Natural killer cell (primary cell): ENCODE measurements at regions not wholly inside any gene's neighbourhood (a gene's known extent, or its start where the extent isn't known, plus 50 kb on each side); places are given as distances from the start of the nearest gene placed in this dataset.
A peak's percentile ranks its signal among the peaks of the same experiment; 100 is the strongest.

Experiments
- ATAC-seq, 3 donors: fragments of 150-1000 bp in 2 of 3; fragments of 200-7000 bp in 1 of 3; cut with Tn5 transposase; 1 replicate in 1 of 3; 2 replicates in 2 of 3; pipeline ENCODE4 v1.10.0; 2021; ENCODE audit warnings: mild to moderate bottlenecking in 2 of 3, moderate library complexity in 2 of 3
- DNase-seq, 2 donors: peaks; one replicate each; pipeline versions ENCODE4 v3.0.0 to v3.0.0-alpha.2; 2013 to 2021; ENCODE audit warnings: mixed read lengths in 1 of 2
- H3K27ac ChIP-seq: one replicate; pipeline ENCODE4 v1.5.1; 2013; ENCODE audit warnings: mild to moderate bottlenecking, low read length
- H3K27me3 ChIP-seq: one replicate; pipeline ENCODE4 v1.6.1; 2013; ENCODE audit warnings: low read length; ENCODE audit not compliant: control insufficient read depth, insufficient read depth
- H3K36me3 ChIP-seq: one replicate; pipeline ENCODE4 v1.6.1; 2013; ENCODE audit warnings: low read length; ENCODE audit not compliant: control insufficient read depth, insufficient read depth
- H3K4me1 ChIP-seq: one replicate; pipeline ENCODE4 v1.6.1; 2013; ENCODE audit warnings: low read length; ENCODE audit not compliant: control insufficient read depth, insufficient read depth
- H3K4me3 ChIP-seq: one replicate; pipeline ENCODE4 v1.5.1; 2013; ENCODE audit warnings: low read length
- H3K9me3 ChIP-seq: one replicate; pipeline ENCODE4 v1.6.1; 2013; ENCODE audit warnings: low read length; ENCODE audit not compliant: control insufficient read depth, insufficient read depth
- H3K27ac Mint-ChIP-seq, 2 donors: one replicate each; pipeline ENCODE4 v1.8.0; 2022; ENCODE audit warnings: mild to moderate bottlenecking in 2 of 2, mixed read lengths in 2 of 2, moderate library complexity in 1 of 2
- H3K27me3 Mint-ChIP-seq, 2 donors: one replicate each; pipeline ENCODE4 v1.8.0; 2022; ENCODE audit warnings: low read depth in 2 of 2, mixed read lengths in 2 of 2
- H3K36me3 Mint-ChIP-seq: one replicate; pipeline ENCODE4 v1.8.0; 2022; ENCODE audit warnings: mixed read lengths
- H3K4me1 Mint-ChIP-seq, 2 donors: one replicate each; pipeline ENCODE4 v1.8.0; 2022; ENCODE audit warnings: mixed read lengths in 2 of 2
- H3K4me3 Mint-ChIP-seq: one replicate; pipeline ENCODE4 v1.8.0; 2022; ENCODE audit warnings: mild to moderate bottlenecking, moderate library complexity, mixed read lengths
- H3K9me3 Mint-ChIP-seq, 2 donors: one replicate each; pipeline ENCODE4 v1.8.0; 2022; ENCODE audit warnings: mixed read lengths in 2 of 2
- WGBS: methylation state at CpG from one replicate; pipeline ENCODE4 v1.1.7; 2013; ENCODE audit warnings: missing lambda C conversion rate; ENCODE audit not compliant: insufficient coverage; 5-methylcytosine and 5-hydroxymethylcytosine counted together
- intact Hi-C: fragments of 100-400 bp; cut with micrococcal nuclease; formaldehyde crosslinking; loops from one replicate; pipeline ENCODE4 v1.14.2; 2022
- TF ChIP-seq, protein P1 (sequence below): fragments of 200-600 bp; IDR thresholded peaks from one replicate; pipeline ENCODE4 v1.8.0; 2022; ENCODE audit warnings: antibody characterized with exemption

DNA sequence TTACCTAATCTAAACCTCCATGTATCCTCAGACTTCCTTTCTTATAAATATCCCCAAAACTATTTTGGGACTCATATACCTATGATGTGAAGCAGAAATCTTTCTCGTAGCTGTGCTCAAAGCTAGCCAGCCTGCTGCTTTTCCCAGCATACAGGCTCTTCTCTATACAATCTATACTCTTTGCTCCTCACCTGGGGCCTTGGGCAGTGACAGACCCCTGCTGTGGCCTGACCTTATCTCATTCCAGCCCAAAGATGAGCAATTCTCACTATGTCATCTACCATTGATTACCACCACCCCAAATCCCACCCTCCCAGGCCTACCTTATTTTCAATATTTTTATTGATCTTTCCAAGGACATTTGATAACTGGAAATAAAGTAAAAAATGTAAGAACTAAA, 83.2 kb upstream of the FBXL4 start:
- H3K36me3 Mint-ChIP-seq: no peaks in the 10 kb centered on the region
- intact Hi-C loops: no loop called here
- Histone ChIP-seq H3K9me3 (peaks cover 5% of the 10 kb centered on the region), H3K4me1 (no peaks in the 10 kb centered on the region), H3K27me3 (no peaks in the 10 kb centered on the region), H3K27ac (no peak overlapping the region), H3K36me3 (no peaks in the 10 kb centered on the region), H3K4me3 (no peak overlapping the region)
- no peak overlapping the region for H3K27ac Mint-ChIP-seq
- H3K27me3 Mint-ChIP-seq: peaks cover 0 to 4% of the 10 kb centered on the region in 2 donors
- 86% methylated on average over 1 of the region's 1 CpG for WGBS
- H3K9me3 Mint-ChIP-seq: peaks cover 3 to 8% of the 10 kb centered on the region in 2 donors
- DNase-seq (no peak), ATAC-seq (no peak)
- no peaks in the 10 kb centered on the region for H3K4me1 Mint-ChIP-seq
- H3K4me3 Mint-ChIP-seq: no peak overlapping the region
- TF ChIP-seq, protein P1, sequence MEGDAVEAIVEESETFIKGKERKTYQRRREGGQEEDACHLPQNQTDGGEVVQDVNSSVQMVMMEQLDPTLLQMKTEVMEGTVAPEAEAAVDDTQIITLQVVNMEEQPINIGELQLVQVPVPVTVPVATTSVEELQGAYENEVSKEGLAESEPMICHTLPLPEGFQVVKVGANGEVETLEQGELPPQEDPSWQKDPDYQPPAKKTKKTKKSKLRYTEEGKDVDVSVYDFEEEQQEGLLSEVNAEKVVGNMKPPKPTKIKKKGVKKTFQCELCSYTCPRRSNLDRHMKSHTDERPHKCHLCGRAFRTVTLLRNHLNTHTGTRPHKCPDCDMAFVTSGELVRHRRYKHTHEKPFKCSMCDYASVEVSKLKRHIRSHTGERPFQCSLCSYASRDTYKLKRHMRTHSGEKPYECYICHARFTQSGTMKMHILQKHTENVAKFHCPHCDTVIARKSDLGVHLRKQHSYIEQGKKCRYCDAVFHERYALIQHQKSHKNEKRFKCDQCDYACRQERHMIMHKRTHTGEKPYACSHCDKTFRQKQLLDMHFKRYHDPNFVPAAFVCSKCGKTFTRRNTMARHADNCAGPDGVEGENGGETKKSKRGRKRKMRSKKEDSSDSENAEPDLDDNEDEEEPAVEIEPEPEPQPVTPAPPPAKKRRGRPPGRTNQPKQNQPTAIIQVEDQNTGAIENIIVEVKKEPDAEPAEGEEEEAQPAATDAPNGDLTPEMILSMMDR: no peak

DNA sequence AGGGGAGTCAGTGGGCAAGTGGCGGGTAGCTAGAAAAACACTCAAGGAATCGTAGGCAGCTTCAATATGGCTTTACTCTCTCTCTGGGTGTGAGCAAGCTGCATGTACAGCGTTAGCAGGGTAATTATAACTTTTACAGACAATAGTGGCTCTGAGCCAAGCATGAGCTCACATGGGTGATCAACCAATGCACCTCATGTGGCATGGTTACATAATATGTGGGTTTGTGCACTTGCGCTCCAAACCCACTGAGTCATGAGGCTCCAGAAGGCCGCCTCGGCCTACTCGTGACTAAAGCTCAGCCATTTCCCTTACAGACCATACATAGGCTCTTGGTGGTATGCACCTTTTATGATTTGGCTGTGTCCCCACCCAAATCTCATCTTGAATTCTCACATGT, 78.4 kb upstream of the FBXL4 start:
- TF ChIP-seq, protein P1: no peak
- H3K27ac ChIP-seq: no peak overlapping the region
- 90% methylated on average over 7 of the region's 7 CpGs for WGBS
- intact Hi-C loops: no loop called here
- ATAC-seq (no peak), DNase-seq (peak in 1 of 2 donors; percentile 19)
- peaks cover 3 to 8% of the 10 kb centered on the region in 2 donors for H3K9me3 Mint-ChIP-seq
- no peaks in the 10 kb centered on the region for H3K36me3 Mint-ChIP-seq
- no peak overlapping the region for H3K4me3 Mint-ChIP-seq
- no peaks in the 10 kb centered on the region for H3K4me1 ChIP-seq
- no peaks in the 10 kb centered on the region for H3K27me3 Mint-ChIP-seq
- no peaks in the 10 kb centered on the region for H3K4me1 Mint-ChIP-seq
- H3K4me3 ChIP-seq: no peak overlapping the region
- no peak overlapping the region for H3K27ac Mint-ChIP-seq
- H3K27me3 ChIP-seq: no peaks in the 10 kb centered on the region
- H3K9me3 ChIP-seq: peaks cover 12% of the 10 kb centered on the region
- no peaks in the 10 kb centered on the region for H3K36me3 ChIP-seq

GRCh38 chr6:99024089-99024488, 76.3 kb upstream of the FBXL4 start:
- no peaks in the 10 kb centered on the region for H3K36me3 Mint-ChIP-seq

More at GRCh38 chr6:99024089-99024488, 76.3 kb upstream of the FBXL4 start:
- Histone ChIP-seq H3K4me1 (no peaks in the 10 kb centered on the region), H3K36me3 (no peaks in the 10 kb centered on the region), H3K9me3 (peaks cover 12% of the 10 kb centered on the region), H3K27ac (no peak overlapping the region), H3K27me3 (no peaks in the 10 kb centered on the region), H3K4me3 (no peak overlapping the region)
- no peaks in the 10 kb centered on the region for H3K27me3 Mint-ChIP-seq
- TF ChIP-seq, protein P1: no peak
- DNase-seq: no peak
- no peak for ATAC-seq
- H3K9me3 Mint-ChIP-seq: peaks cover 3 to 8% of the 10 kb centered on the region in 2 donors
- 98% methylated on average over 3 of the region's 3 CpGs for WGBS
- intact Hi-C loops: no loop called here
- H3K4me1 Mint-ChIP-seq: no peaks in the 10 kb centered on the region
- H3K27ac Mint-ChIP-seq: no peak overlapping the region
- H3K4me3 Mint-ChIP-seq: no peak overlapping the region
